ENCODE measurements at regions not wholly inside any gene's neighbourhood (a gene's known extent, or its start where the extent isn't known, plus 50 kb on each side); places are given as distances from the start of the nearest gene placed in this dataset.

- H3K27me3 ChIP-seq (ENCODE audit: control insufficient read depth, insufficient read depth, low read length), result peaks cover 18% of the 10 kb centered on the region
- 63% methylated on average over 12 of the region's 12 CpGs for WGBS (ENCODE audit: insufficient coverage)
- no peak overlapping the region for H3K27ac ChIP-seq (ENCODE audit: low read depth, low read length)
- peaks cover 1% of the 10 kb centered on the region for H3K9me3 ChIP-seq (ENCODE audit: control insufficient read depth, insufficient read depth, low read length)
- no peak for DNase-seq (ENCODE audit: low read depth in 4 of 6, low spot score in 6 of 6)
- H3K4me3 ChIP-seq (ENCODE audit: low read depth, low read length), result no peak overlapping the region
- H3K36me3 ChIP-seq (ENCODE audit: control insufficient read depth, insufficient read depth, low read length), result no peaks in the 10 kb centered on the region
- H3K4me1 ChIP-seq (ENCODE audit: control insufficient read depth, insufficient read depth, low read length), result peaks cover 8% of the 10 kb centered on the region
Observed at GRCh38 chrX:40444798-40445496, 135.8 kb upstream of the ATP6AP2 start.

GRCh38 chrX:40444133-40444532 lies 136.6 kb upstream of the ATP6AP2 start:
- Histone ChIP-seq H3K36me3 (ENCODE audit: control insufficient read depth, insufficient read depth, low read length) (no peaks in the 10 kb centered on the region), H3K4me3 (ENCODE audit: low read depth, low read length) (no peak overlapping the region), H3K9me3 (ENCODE audit: control insufficient read depth, insufficient read depth, low read length) (peaks cover 1% of the 10 kb centered on the region), H3K4me1 (ENCODE audit: control insufficient read depth, insufficient read depth, low read length) (peaks cover 8% of the 10 kb centered on the region), H3K27ac (ENCODE audit: low read depth, low read length) (no peak overlapping the region), H3K27me3 (ENCODE audit: control insufficient read depth, insufficient read depth, low read length) (peaks cover 16% of the 10 kb centered on the region)
- DNase-seq (ENCODE audit: low read depth in 4 of 6, low spot score in 6 of 6), result no peak
- no CpG with 5 or more reads among the region's 2 CpGs for WGBS (ENCODE audit: insufficient coverage)

GRCh38 chrX:40440866-40441265 lies 139.9 kb upstream of the ATP6AP2 start:
- Histone ChIP-seq H3K27me3 (ENCODE audit: control insufficient read depth, insufficient read depth, low read length) (peaks cover 5% of the 10 kb centered on the region), H3K9me3 (ENCODE audit: control insufficient read depth, insufficient read depth, low read length) (no peaks in the 10 kb centered on the region), H3K4me1 (ENCODE audit: control insufficient read depth, insufficient read depth, low read length) (peaks cover 7% of the 10 kb centered on the region), H3K4me3 (ENCODE audit: low read depth, low read length) (no peak overlapping the region), H3K27ac (ENCODE audit: low read depth, low read length) (peak overlapping the region; percentile 63), H3K36me3 (ENCODE audit: control insufficient read depth, insufficient read depth, low read length) (no peaks in the 10 kb centered on the region)
- DNase-seq (ENCODE audit: low read depth in 4 of 6, low spot score in 6 of 6), result peak in 2 of 6 donors; percentile 34 to 47
- 22% methylated on average over 1 of the region's 3 CpGs for WGBS (ENCODE audit: insufficient coverage)

- Histone ChIP-seq H3K27me3 (ENCODE audit: control insufficient read depth, insufficient read depth, low read length) (peaks cover 5% of the 10 kb centered on the region), H3K9me3 (ENCODE audit: control insufficient read depth, insufficient read depth, low read length) (no peaks in the 10 kb centered on the region), H3K4me1 (ENCODE audit: control insufficient read depth, insufficient read depth, low read length) (peaks cover 10% of the 10 kb centered on the region), H3K36me3 (ENCODE audit: control insufficient read depth, insufficient read depth, low read length) (no peaks in the 10 kb centered on the region), H3K4me3 (ENCODE audit: low read depth, low read length) (no peak overlapping the region), H3K27ac (ENCODE audit: low read depth, low read length) (peak overlapping the region; percentile 63)
- no peak for DNase-seq (ENCODE audit: low read depth in 4 of 6, low spot score in 6 of 6)
- 91% methylated on average over 5 of the region's 9 CpGs for WGBS (ENCODE audit: insufficient coverage)
Observed at GRCh38 chrX:40439625-40440532, 140.9 kb upstream of the ATP6AP2 start.

- WGBS (ENCODE audit: insufficient coverage), result 90% methylated on average over 2 of the region's 4 CpGs
- no peak for DNase-seq (ENCODE audit: low read depth in 4 of 6, low spot score in 6 of 6)
- H3K27me3 ChIP-seq (ENCODE audit: control insufficient read depth, insufficient read depth, low read length), result peaks cover 2% of the 10 kb centered on the region
- H3K9me3 ChIP-seq (ENCODE audit: control insufficient read depth, insufficient read depth, low read length), result no peaks in the 10 kb centered on the region
- H3K4me3 ChIP-seq (ENCODE audit: low read depth, low read length), result no peak overlapping the region
- H3K36me3 ChIP-seq (ENCODE audit: control insufficient read depth, insufficient read depth, low read length), result no peaks in the 10 kb centered on the region
- peaks cover 15% of the 10 kb centered on the region for H3K4me1 ChIP-seq (ENCODE audit: control insufficient read depth, insufficient read depth, low read length)
- no peak overlapping the region for H3K27ac ChIP-seq (ENCODE audit: low read depth, low read length)
Observed at GRCh38 chrX:40437348-40437747, 143.4 kb upstream of the ATP6AP2 start.

GRCh38 chrX:40434947-40435346 lies 145.8 kb upstream of the ATP6AP2 start:
- 25% methylated on average over 8 of the region's 14 CpGs for WGBS (ENCODE audit: insufficient coverage)
- peak in 4 of 6 donors; percentile 18 to 86 (median 60) for DNase-seq (ENCODE audit: low read depth in 4 of 6, low spot score in 6 of 6)
- no peaks in the 10 kb centered on the region for H3K36me3 ChIP-seq (ENCODE audit: control insufficient read depth, insufficient read depth, low read length)
- H3K4me1 ChIP-seq (ENCODE audit: control insufficient read depth, insufficient read depth, low read length), result peaks cover 15% of the 10 kb centered on the region
- no peak overlapping the region for H3K4me3 ChIP-seq (ENCODE audit: low read depth, low read length)
- H3K9me3 ChIP-seq (ENCODE audit: control insufficient read depth, insufficient read depth, low read length), result peaks cover 1% of the 10 kb centered on the region
- H3K27ac ChIP-seq (ENCODE audit: low read depth, low read length), result no peak overlapping the region
- no peaks in the 10 kb centered on the region for H3K27me3 ChIP-seq (ENCODE audit: control insufficient read depth, insufficient read depth, low read length)

- no peaks in the 10 kb centered on the region for H3K27me3 ChIP-seq (ENCODE audit: control insufficient read depth, insufficient read depth, low read length)
- H3K4me3 ChIP-seq (ENCODE audit: low read depth, low read length), result no peak overlapping the region
- peaks cover 1% of the 10 kb centered on the region for H3K9me3 ChIP-seq (ENCODE audit: control insufficient read depth, insufficient read depth, low read length)
- H3K27ac ChIP-seq (ENCODE audit: low read depth, low read length), result no peak overlapping the region
- no peak for DNase-seq (ENCODE audit: low read depth in 4 of 6, low spot score in 6 of 6)
- WGBS (ENCODE audit: insufficient coverage), result 60% methylated on average over 6 of the region's 6 CpGs
- peaks cover 15% of the 10 kb centered on the region for H3K4me1 ChIP-seq (ENCODE audit: control insufficient read depth, insufficient read depth, low read length)
- H3K36me3 ChIP-seq (ENCODE audit: control insufficient read depth, insufficient read depth, low read length), result no peaks in the 10 kb centered on the region
Observed at GRCh38 chrX:40434443-40434842, 146.3 kb upstream of the ATP6AP2 start.

GRCh38 chrX:40433160-40433559 lies 147.6 kb upstream of the ATP6AP2 start:
- no peak for DNase-seq (ENCODE audit: low read depth in 4 of 6, low spot score in 6 of 6)
- H3K27me3 ChIP-seq (ENCODE audit: control insufficient read depth, insufficient read depth, low read length), result no peaks in the 10 kb centered on the region
- peaks cover 1% of the 10 kb centered on the region for H3K9me3 ChIP-seq (ENCODE audit: control insufficient read depth, insufficient read depth, low read length)
- WGBS (ENCODE audit: insufficient coverage), result 87% methylated on average over 2 of the region's 2 CpGs
- no peak overlapping the region for H3K27ac ChIP-seq (ENCODE audit: low read depth, low read length)
- peaks cover 15% of the 10 kb centered on the region for H3K4me1 ChIP-seq (ENCODE audit: control insufficient read depth, insufficient read depth, low read length)
- no peak overlapping the region for H3K4me3 ChIP-seq (ENCODE audit: low read depth, low read length)
- H3K36me3 ChIP-seq (ENCODE audit: control insufficient read depth, insufficient read depth, low read length), result no peaks in the 10 kb centered on the region

- no peaks in the 10 kb centered on the region for H3K36me3 ChIP-seq (ENCODE audit: control insufficient read depth, insufficient read depth, low read length)
- peaks cover under 1% of the 10 kb centered on the region for H3K27me3 ChIP-seq (ENCODE audit: control insufficient read depth, insufficient read depth, low read length)
- WGBS (ENCODE audit: insufficient coverage), result no CpG with 5 or more reads among the region's 3 CpGs
- H3K27ac ChIP-seq (ENCODE audit: low read depth, low read length), result no peak overlapping the region
- H3K9me3 ChIP-seq (ENCODE audit: control insufficient read depth, insufficient read depth, low read length), result peaks cover 3% of the 10 kb centered on the region
- no peak overlapping the region for H3K4me3 ChIP-seq (ENCODE audit: low read depth, low read length)
- DNase-seq (ENCODE audit: low read depth in 4 of 6, low spot score in 6 of 6), result no peak
- H3K4me1 ChIP-seq (ENCODE audit: control insufficient read depth, insufficient read depth, low read length), result peaks cover 8% of the 10 kb centered on the region
Observed at GRCh38 chrX:40424259-40424658, 156.5 kb upstream of the ATP6AP2 start.

Measured in spinal cord (tissue), 9 donors.